GM11168 (cell line): ENCODE measurements at regions not wholly inside any gene's neighbourhood (a gene's known extent, or its start where the extent isn't known, plus 50 kb on each side); places are given as distances from the start of the nearest gene placed in this dataset.

Source experiments
- in situ Hi-C: fragments of 300-500 bp; cut with MboI; formaldehyde crosslinking; loops from one replicate; pipeline ENCODE4 v1.12.0; 2022; ENCODE audit warnings: low sequenced_read_pairs; ENCODE audit not compliant: unreplicated experiment

DNA sequence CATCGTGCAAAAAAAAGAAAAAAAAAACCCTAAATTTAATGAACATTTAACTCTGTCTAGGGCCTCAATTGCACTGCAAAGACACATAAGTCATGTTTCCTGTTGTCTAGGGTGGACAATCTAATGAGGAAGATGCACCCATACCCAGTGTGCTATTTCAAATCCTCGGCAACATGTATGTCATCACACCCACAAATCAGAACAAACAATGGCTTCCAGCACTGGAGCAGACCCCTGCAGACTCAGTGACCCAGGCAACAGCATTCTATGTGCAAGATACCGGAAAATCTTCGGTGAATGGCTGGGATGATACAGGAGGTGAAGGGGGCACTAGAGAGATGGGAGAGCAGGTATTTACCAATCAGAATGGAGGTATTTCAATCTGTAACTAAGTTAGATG, 221.7 kb upstream of the XYLT1 start:
- in situ Hi-C loops: no loop called here

DNA sequence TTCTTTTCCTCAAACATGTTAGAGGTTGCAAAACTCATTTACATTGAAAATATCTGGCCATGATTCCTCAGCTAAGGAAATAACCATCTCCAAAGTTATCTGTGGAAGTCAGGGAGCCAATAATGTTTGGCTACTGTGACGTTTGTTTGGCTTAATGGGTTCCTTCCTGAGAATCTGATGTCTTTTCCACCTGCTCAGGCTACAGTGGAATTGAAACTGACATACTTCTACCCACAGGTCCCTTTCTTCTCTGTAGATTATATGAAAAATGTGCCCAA, 221.1 kb upstream of the XYLT1 start:
- in situ Hi-C loops: no loop called here

DNA sequence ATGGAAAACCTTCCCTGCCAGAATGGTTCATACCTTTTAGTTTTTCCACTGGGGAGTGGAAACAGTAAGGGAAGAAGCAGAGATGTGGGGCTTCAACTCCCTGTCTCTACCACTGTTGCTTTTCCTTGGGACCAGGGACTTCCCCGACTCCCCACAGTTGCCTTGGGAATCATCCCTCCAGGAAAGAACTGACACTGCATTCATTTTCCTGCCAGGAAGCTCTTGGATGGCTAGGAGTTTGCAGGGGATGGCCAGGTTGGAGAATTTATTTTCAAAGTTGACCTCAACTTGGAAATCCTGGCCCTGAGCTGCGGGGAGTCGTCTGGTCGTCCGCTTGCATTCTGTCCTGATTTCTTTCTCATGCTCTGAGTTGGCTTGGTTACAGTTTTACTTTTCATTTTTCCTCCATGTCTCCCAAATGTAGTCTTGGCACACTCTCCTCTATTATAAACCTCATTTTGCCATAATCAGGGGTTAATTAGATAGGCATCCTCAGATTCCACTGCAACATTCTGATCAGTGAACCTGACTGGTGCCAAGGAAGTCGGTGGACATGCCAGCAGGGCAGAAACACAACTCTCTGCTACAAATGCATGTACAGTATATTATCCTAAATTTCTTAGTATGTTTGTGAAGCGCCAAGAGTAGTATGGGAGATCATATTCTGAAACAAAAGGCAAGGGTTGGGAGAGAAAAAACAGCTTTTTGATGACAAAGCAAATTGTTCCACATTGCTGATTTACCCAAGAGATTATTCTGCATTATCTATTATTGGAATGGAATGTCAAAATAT, 220.5 kb upstream of the XYLT1 start:
- in situ Hi-C loops: no loop called here

DNA sequence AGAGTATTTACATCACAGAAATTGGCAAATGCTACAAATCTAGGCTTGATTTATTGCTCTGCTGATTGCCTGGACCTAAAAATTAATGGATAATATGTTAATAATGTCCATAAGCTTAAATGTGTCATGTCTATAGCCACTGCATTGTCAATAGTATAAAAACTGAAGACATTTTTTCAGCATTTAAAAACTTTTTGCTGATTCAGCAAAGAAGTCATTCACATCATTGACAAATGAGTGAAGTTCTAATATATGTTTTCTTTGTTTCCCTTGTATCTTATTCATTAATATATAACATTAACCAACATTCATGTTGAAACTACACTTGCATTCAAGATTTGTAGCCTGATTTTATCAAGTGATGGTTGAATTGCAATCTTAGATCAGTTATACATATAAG, 214.7 kb upstream of the XYLT1 start:
- in situ Hi-C loops: no loop called here

DNA sequence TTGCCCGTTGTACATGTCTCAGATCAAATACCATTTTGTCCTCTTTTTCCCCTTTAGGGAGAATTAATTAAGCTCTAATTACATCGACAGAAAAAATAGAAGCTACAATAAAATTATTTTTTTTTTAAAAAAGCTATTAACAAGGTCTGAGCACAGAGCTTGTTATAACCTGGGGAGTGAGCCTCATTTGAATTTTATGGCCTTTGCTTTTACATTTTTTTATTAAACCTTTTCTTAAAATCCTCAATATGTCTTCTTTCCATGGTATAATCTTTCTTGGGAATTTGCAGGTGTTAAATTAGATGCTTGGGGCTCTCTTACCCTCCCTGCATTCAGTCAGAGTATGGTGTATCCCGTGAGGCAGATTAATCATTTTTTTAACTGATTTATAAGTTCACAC, 212.5 kb upstream of the XYLT1 start:
- in situ Hi-C loops: no loop called here

DNA sequence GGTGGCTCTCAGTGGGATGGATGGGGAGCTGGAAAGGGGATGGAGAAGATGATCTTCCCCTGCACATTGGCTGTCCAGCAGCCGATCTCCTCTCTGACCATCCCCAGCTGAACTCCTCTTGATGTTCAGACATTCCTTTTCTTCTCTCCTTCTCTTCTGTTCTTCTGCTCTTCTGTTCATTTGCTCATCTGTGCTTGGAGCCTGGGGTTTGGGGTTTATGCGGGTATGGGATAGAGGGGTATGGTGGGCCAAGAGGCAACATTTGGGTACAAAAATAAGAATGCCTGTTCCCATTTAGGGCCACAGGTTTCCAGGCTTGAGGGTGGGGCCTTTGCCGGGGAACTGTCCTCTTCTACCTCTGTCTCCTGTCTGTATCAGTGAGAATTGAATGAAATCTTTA, 205.4 kb upstream of the XYLT1 start:
- in situ Hi-C loops: no loop called here

DNA sequence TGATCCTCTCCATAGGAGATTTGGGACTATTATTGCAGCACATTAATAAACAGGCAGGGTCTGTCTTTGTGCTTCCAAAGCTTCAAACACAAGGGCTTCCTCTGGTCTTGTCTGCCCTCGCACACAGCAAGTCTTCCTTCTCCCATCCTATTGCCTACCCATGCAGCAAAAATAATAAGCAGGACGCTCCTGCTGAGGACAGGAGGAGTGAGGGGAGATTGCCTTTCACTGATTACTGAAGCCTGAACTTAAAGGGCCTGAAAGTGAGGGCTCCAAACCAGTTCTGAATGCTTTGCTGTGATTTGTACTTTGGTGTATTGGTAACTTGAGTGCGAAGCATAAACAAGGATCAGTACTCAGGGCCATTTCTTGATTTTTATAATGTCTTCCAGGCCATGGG, 197.6 kb upstream of the XYLT1 start:
- in situ Hi-C loops: no loop called here

DNA sequence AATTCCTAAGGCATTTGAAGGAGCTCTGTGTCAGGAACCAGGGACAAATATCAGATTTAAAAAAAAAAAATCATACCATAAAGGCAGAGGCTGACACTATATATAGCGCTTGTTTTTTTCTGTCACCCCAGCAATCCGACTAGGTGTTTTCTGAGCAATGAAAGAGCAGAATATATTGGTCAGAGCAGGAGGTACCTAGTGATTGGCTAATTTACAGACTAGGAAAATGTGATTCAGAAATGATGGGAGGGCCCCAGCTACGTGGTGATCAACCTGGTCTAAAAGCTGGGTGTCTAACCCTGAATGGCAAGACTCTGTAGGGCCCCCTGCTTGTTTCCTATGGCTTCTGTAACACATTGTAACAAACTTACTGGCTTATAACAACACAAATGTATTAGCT, 195.5 kb upstream of the XYLT1 start:
- in situ Hi-C loops: no loop called here

DNA sequence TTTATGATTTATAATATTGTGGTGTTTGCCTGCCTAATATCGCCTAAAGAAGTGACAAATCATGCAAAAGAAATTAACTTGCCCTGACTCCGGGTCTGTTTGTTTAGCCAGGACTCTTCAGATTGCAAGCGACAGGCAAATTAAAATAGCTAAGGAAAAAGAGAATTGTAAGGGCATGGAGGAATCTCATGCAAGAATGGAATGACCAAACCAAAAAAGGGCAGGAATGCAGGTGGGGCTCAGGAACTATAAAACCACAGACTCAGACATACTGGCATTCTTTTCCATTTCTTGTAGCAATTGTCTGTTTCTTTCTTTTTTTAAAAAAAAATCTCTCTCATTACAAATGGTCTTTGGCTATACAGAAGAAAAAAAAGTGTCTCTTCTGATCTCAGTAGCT, 188.1 kb upstream of the XYLT1 start:
- in situ Hi-C loops: no loop called here

DNA sequence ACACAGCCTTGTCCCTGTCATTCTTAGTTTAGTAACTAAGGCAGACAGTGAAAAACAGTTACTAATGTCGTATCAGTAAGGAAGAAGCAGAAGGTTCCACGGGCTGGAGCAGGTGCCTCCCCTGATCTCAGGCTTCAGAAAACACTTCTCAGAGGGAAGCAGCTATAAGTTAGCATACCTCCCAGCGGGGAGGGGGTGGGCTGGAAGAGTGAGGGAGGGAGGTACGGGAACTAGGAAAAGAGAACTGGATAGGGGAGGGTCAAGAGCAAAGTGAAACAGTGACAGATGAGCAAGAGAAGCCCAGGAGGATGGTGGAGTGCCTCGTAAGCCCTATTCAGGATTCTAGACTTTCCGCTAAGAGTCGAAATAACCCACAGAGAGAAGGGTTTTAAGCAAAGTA, 186.3 kb upstream of the XYLT1 start:
- in situ Hi-C loops: no loop called here

DNA sequence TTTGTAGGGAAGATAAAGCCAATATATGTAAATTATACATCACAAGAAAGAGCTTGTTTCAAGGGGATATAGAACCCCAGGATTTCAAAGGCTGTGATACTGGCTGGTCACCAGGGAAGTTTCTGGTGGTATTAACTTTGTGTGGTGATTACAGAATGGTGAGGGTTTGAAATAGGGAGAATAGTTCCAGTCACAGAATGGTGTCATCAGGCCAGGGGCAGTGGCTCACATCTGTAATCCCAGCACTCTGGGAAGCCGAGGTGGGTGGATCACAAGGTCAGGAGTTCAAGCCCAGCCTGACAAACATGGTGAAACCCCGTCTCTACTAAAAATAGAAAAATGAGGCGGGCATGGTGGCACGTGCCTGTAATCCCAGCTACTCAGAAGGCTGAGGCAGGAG, 183.8 kb upstream of the XYLT1 start:
- in situ Hi-C loops: no loop called here

DNA sequence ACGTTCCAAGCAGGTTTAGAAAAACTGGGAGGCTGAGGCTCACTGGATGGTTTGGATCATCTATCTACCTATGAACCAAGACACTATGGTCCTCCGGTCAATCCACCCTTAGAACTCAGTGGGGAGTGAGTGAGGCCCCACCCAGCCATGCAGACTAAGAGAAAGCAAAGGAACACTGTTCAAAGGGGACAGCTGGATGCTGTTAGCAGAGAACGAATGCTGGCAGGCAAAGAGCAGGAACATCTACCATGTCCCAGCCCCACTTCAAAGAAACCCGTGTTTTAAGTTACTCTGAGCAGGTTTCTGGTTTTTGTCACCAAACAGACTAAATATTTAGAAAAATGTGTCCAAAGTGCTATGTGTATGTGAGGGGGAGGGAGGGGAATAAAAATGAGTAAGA, 183.4 kb upstream of the XYLT1 start:
- in situ Hi-C loops: no loop called here

DNA sequence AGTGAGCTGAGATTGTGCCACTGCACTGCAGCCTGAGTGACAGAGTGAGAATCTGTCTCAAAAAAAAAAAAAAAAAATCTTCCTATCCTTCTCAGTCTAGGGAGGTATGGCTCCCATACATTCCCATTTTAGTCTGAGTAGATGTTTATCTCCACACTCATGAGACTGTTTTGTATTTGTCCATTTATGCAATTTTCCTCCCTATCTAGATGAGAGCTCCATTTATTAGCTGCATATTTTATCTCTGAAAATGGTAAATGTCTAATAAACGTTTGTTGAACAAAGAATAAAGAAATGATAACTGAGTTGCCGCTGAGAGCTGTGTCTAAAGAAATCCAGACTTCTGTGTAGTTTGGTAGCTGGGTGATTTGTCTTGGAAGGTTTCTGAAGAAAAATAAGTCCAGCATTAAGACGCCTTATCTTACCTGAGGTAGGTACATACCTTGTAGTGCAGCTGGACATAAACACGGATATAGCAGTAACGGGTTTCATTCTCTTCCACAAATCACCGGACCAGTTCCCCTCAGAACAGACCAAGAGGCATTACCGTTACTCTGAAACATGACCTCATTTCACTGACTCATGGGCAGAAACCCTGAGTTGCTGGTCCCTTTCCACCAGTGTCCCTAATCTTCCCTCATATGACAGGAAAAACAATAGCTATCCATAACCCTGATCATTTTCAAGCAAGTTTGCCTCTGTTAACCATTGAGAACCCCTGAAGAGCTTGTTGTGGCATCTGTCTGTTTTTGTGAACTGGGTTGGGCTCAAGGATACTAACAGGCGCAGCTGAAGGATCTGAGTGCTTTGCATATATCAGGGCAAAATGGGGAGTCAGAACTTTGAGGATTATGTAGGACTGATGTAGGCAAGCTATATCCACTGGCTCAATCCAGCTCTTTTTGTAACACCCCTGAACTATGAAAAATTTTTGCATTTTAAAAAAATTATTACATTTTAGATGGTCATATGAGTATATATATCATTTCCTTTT, 177.4 kb upstream of the XYLT1 start:
- in situ Hi-C loops: no loop called here

DNA sequence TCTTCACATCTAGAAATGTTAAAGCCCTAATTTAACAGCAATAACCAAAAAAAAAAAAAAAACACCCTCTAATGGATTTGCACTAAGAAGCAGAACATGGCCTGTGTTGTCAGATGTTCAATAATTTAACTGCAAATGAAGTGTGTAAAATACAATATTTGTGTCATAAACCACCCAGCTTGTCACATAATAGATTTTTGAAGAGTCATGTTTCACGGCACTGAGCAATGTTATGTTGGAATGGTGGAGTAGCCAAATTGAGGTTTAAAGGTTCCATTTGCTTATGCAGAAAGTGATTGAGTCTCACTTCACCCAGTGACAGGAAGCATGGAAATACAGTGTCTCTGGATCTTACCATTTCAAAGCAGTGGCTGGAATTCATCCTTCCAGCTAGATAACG, 173.2 kb upstream of the XYLT1 start:
- in situ Hi-C loops: no loop called here

DNA sequence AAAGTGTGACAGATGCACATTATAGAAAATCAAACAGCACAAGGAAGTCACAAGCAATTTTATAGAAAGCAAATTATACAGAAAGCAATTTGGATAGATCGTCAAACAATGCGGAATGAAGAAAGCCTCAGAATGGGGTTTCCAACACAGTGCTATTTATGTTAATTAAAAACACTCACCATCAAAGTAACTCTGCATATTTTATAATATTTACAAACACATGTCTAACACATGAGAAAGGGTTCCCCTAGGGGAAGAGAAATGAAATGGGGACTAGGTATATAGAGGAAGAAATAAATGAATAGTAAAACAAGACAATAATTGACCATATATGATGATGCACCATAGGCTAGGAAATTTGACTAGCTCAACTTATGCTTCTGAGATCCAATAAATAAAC, 171.2 kb upstream of the XYLT1 start:
- in situ Hi-C loops: no loop called here

DNA sequence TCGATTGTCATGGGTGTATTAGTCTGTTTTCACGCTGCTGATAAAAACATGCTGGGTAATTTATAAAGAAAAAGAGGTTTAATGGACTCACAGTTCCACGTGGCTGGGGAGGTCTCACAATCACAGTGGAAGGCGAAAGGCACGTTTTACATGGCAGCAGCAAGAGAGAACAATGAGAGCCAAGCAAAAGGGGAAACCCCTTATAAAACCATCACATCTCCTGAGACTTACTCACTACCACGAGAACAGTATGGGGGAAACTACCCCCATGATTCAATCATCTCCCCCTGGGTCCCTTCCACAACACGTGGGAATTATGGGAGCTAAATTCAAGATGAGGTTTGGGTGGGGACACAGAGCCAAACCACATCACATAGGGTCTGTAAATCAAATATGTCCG, 167.4 kb upstream of the XYLT1 start:
- in situ Hi-C loops: no loop called here

DNA sequence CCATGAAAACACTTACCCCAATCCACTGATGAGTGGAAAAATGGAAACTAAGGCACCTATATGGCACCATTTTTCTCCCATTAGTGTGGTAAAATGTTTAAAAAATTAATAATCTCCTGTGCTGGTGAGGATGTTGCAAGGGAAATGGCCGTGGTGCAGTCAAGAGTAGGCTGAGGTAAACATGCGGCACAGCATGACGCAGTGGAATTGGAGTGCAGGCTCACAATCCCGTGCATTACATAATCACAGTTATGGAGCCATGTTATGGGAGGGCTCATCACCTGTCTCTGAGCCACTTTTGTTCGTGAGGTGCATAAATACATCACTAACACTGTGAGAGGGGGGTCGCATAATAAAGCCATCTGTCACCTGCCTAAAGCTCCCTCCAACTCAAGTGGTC, 164.4 kb upstream of the XYLT1 start:
- in situ Hi-C loops: no loop called here

DNA sequence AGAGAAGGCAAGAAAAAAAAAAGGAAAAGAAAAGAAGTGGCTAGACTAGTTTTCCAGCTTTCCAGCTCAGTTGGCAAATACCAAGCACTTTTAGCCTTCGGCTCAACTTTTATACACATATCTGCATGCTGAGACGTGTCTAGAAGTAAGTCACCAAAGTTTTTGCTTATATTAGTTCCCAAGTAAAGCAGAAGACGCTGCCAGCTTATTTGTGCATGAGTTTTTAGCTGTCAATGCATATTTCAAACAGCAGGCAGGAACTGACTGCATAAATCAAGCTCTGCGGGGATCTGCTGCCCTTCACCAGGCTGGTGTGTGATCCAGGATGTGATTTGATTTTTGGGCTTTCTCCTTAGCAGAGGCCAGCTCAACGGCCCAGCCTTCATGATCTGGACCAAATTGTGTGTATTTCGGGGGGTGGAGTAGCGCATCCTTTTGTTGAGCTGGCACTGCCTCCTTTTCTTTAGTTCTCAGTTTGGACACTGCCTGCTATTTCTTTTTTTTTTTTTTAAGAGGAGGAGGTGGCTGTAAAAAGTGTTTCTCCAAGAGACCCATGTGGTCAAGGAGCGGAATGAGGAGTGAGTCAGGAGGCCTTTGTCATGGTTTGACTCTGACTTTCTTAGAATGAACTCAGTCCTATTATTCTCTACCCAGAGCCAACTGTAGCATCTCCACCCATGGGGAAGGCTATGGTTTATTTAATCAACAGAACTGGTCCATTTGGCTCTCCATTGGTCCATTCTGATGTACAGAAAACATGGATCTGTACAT, 162.6 kb upstream of the XYLT1 start:
- in situ Hi-C loops: no loop called here

DNA sequence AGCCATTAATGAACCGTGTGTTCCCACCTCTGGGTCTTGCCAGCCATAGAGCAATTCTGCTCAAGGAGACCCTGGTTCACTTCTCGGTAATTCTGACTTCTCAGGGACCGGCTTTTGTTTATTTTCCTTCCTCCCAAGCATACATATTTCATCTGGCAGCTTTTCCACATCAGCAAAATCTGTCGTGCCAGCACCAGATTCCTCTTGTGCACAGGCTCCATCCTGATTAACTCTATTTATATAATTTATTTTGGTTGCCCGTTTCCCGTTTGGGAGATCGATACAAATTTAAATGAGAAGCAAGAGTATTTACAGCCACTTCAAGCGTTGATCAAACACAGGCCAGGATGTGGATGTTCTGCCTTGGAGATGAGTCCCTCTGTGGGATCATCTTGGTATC, 161.9 kb upstream of the XYLT1 start:
- in situ Hi-C loops: no loop called here

DNA sequence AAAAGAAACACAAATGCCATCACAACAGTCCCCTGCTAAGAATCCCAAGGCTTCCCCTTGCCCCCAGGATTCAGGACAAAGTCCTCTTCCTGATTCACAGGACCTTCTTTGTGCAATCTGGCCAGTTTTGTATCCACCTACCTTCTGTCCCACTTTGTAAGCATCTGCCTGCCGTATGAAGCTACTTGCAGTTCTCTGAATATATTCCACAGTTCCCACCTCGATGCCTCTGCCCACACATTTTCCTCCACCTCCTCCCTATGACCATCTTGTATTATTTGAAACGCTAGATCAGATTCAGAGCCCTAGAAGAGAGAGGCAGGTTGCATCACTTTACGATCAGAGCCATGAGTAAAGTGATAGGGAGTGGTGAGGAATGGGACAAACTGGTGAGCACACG, 159.2 kb upstream of the XYLT1 start:
- in situ Hi-C loops: no loop called here

DNA sequence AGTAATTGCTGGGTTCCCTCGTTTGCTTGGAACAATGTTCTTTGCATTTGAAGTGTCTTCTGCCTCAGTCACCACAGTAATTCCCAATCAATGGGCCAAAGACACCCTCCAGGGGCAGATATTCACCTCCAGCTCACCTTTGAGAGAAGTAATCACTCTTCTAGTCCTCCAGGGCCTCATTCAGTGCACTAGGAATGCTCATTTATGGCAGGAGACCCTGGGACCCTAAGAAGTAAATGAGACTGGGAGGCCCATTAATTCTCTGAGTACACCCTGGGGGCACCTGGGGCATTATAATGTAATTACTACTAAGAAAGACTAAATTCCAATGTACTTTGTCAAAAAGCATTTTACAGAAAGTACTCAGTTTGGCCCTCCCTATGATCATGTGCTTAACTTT, 158.2 kb upstream of the XYLT1 start:
- in situ Hi-C loops: no loop called here
